Cerebellar cortex (tissue), 1 donor: ENCODE measurements at regions not wholly inside any gene's neighbourhood (a gene's known extent, or its start where the extent isn't known, plus 50 kb on each side); places are given as distances from the start of the nearest gene placed in this dataset.
A peak's percentile ranks its signal among the peaks of the same experiment; 100 is the strongest.

ENCODE experiments used
- DNase-seq: peaks from one replicate; pipeline ENCODE4 v3.0.0-alpha.2; 2015; ENCODE audit warnings: low spot score

DNA sequence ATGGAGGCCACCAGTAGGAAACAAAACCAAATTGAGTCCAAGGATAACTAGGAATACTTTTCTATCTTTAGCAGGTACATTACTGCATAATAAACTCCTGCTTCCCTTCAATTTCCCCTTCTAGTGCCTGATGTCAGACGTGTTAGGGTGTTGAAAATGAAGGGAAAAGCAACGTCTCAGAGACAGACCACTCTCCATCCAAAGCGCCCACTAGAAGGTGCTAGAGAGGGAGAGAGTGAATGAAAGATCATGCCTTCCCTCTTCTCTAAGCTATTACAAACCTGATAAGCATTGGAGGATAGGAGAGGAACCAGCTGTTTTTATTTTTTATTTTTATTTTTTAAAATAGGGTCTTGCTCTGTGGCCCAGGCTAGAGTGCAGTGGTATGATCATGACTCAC, 64.1 kb downstream of the ZNF641 start:
- DNase-seq, result peak; percentile 11

DNA sequence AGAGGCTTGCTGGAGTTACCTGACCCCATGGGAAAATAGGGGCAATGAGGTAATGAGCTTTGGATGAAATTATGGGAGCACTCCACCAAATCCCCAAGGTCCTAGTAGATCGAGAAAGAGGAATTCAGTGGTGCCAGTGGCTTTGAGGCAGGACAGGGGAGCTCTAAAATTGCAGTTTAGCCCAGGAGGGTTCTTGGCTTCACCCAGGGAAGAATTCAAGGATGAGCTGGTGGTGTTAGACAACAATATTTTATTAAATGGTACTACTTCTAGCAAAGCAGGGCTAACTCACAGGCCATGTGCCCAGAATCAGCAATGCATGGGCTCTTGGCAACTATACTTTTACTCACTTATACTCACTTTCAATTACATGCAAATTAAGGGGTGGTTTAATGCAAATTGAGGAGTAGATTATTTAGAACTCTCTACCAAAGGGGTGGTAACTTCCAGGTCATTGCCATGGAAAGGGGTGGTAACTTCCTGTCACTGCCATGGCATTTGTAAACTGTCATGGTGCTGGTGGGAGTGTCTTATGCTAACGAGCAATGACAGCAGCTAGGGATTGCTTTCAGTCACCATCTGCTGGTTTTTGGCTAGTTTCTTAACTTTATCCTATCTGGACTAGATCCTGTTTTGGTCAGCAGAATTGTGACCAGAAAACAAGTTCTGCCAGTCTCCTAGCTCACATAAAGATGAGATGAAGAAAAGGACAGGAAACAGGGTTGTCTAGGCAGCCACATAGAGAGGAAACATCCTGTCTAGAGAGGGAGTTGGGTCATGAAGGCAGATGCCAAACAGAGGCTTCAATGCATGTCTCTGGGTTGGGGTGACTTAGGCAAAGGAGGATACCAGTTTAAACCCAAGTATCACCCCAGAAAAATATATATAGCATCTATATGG, 64.7 kb downstream of the ZNF641 start:
- DNase-seq, result no peak

DNA sequence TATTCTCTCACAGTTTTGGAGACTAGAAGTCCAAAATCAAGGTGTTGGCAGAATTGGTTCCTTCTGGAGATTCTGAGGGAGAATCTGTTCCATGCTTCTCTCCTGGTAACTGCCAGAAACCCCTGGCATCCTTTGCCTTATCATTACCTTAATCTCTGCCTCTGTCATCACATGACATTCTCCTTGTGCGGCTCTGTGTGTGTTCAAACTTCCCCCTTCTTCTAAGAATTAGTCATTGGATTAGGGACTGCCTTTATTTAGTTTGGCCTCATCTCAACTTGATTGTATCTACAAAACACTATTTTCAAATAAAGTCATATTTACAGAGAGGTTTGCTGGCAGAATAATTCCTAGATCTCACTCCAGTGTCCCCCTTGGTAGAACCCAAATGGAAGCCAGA, 68.9 kb downstream of the ZNF641 start:
- no peak for DNase-seq

DNA sequence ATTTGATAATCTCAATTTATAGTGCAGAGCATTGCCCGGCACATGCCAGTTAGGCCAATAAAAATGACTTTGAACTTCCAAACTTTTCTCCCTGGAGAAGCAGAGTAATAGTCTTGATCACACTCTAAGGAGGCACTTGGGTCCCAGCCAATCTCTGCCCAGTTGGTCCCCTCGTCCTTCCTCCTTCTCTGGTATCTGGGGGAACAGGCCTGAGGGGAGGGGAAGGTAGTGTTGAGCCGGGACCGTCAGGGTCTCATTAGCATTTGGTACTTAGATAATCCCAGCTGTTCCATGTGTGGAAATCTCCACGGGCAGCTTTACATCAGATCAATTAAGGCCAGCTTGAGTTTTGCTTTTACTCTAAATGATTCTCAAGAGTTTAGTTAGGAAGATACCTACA, 70.1 kb downstream of the ZNF641 start:
- no peak for DNase-seq

DNA sequence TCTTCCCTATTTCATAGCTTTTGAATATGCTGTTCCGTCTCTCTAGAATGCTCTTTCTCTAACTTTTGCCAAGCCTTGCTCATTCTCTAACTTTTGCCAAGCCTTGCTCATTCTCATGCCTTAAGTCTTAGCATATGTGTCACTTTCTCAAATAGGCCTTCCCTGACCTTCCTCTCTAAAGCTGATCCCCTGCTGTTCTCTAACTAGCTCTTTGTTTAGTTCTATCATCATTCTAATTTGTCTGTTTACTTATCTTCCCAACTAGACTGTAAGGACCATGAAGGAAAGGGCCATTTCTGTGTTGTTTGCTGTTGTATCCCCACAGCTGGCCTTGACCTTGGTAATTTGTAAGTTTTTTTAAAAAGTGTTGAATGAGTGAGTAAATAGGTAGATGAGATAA, 71.1 kb downstream of the ZNF641 start:
- DNase-seq, result no peak

DNA sequence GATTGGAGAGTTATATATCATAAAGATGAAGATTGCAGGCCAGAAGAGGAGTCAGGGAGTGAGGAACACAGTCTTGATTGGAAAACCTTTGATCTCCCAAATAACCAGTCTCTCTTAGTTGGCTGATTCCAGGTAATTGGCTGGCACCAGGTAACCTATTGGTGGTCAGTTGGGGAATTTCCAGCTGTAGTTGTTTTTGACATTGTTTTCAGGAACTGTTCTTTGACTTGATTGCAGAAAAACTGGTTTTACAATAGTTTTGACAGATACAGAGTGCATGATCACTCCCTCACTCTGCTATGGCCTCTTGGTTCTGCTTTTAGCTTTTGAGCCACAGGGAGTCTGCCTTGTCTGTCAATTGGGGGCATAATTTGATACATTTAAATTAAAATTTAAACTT, 71.6 kb downstream of the ZNF641 start:
- no peak for DNase-seq

DNA sequence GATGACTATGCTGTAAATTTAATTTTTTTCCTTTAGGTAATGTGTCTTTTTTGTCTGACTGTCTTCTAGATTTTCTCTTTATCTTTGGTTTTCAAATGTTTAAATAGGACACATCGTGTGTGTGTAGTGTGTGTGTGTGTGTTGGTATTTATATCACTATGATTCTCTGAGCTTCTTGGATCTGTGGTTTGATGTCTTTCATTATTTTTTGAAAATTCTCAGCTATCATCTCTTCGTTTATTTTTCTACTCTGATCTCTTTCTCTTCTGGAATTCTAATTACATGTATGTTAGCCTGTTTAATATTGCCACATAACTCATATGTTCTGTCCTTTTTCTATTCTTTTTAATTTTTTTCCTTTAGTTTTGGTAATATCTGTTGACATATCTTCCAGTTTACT, 73.5 kb upstream of the OR10AD1 start:
- no peak for DNase-seq

DNA sequence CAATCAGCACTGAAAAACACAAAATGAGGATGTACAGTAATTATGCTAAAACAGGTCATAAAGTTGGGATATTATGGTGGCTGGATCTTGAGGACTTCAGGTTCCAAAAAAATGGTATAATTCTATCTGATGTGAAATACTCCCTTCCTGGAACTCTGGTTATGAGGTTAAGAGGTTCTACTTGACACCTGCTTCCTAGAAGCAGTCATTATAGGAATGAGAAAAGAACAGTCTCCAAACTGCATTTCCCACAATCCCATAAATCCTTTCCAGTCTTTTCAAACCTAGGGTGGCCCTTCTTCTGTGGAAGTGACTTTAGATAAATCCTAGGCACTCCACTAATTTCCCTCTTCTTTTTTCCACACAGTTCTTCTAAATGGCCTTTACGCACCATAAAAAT, 63.7 kb upstream of the OR10AD1 start:
- DNase-seq, result no peak

DNA sequence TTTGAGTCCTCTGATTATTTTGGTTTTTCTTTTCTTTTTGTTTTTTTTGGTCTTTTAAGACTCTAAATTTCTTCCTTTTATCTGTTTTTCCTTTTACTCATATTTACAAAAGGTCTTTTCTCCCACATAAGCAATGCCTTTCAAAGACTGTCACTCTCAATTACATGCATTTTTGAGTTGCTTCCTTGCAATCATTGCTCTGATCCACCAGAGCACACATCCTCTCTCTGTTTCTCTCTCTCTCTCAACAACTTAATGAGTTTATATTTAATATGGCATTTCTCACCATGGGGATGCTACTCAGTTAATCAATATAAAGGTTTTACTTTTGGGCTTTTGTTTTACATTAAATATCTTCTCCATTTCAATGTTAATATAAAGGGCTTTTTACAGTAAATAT, 62.7 kb upstream of the OR10AD1 start:
- DNase-seq, result no peak

DNA sequence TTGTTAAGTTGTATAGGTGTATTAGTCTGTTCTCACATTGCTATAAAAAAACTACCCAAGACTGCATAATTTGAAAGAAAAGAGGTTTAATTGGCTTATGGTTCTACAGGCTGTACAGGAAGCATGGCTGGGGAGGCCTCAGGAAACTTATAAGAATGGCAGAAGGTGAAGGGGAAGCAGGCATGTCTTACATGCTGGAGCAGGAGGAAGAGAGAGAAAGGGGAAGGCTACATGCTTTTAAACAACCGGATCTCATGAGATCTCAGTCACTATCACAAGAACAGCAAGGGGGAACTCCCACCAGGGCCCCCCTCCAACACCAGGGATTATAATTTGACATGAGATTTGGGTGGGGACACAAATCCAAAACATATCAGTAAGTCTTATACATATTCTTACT, 60.5 kb upstream of the OR10AD1 start:
- DNase-seq, result no peak

DNA sequence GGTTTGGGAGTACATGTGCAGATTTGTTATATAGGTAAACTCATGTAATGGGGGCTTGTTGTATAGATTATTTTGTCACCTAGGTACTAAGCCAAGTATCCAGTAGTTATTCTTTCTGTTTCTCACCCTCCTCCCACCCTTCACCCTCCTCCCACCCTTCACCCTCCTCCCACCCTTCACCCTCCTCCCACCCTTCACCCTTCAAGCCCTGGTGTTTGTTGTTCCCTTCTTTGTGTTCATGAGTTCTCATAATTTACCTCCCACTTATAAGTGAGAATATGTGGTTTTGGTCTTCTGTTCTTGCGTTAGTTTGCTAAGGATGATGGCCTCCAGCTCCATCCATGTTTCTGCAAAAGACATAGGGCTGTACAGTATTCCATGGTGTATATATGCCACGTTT, 58.7 kb upstream of the OR10AD1 start:
- DNase-seq, result no peak
